ENCODE measurements at regions not wholly inside any gene's neighbourhood (a gene's known extent, or its start where the extent isn't known, plus 50 kb on each side); places are given as distances from the start of the nearest gene placed in this dataset.

DNA sequence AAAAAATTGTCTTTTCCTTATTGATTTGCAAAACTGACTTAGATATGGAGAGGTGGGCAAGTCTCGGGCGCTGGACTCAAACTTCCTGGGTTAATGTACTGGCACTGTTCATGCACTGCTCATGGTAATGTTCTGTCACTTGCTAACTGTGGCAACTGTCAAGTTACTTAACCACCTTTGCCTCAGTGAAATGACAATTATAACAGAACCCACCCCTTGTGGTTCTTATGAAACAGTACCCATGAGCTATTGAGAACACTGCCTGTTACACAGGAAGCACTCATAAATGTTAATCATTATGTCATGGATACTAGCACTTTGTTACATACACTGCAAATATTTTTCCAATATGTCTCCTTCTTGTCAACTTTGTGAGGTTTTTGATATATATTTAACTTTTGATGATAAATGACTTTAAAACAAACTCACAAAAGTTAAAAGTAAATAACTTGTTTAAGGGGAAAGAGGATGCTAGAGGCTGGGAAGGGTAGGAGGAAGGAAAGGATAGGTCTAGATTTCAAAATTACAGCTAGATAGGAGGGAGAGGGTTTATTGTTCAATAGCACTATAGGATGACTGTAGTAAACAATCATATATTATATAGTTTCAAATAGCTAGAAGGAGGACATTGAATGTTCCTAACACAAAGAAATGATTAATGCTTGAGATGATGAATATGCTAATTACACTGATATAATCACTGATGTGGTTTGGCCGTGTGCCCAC, 342.5 kb downstream of the ADGRL2 start:
- TF ChIP-seq, protein P1, sequence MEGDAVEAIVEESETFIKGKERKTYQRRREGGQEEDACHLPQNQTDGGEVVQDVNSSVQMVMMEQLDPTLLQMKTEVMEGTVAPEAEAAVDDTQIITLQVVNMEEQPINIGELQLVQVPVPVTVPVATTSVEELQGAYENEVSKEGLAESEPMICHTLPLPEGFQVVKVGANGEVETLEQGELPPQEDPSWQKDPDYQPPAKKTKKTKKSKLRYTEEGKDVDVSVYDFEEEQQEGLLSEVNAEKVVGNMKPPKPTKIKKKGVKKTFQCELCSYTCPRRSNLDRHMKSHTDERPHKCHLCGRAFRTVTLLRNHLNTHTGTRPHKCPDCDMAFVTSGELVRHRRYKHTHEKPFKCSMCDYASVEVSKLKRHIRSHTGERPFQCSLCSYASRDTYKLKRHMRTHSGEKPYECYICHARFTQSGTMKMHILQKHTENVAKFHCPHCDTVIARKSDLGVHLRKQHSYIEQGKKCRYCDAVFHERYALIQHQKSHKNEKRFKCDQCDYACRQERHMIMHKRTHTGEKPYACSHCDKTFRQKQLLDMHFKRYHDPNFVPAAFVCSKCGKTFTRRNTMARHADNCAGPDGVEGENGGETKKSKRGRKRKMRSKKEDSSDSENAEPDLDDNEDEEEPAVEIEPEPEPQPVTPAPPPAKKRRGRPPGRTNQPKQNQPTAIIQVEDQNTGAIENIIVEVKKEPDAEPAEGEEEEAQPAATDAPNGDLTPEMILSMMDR (IDR thresholded peaks at IDR 0.05): no peak
- TF ChIP-seq EP300 (IDR thresholded peaks at IDR 0.05) (no peak), POLR2AphosphoS5 (IDR thresholded peaks at IDR 0.05) (no peak)
